Panc1 (cell line): ENCODE measurements at regions not wholly inside any gene's neighbourhood (a gene's known extent, or its start where the extent isn't known, plus 50 kb on each side); places are given as distances from the start of the nearest gene placed in this dataset.

Experiments used
- CTCF ChIP-seq: fragments of 450-650 bp; IDR thresholded peaks from 2 replicates; pipeline ENCODE4 v1.5.1; 2017; ENCODE audit warnings: mild to moderate bottlenecking
- POLR2AphosphoS5 ChIP-seq: IDR thresholded peaks from 2 replicates; pipeline ENCODE4 v1.6.1; 2012; ENCODE audit warnings: mild to moderate bottlenecking, low read depth, low read length, moderate library complexity
- REST ChIP-seq, 2 experiments: IDR thresholded peaks; 2 replicates each; pipeline ENCODE4 v1.6.1; 2011 to 2012; ENCODE audit warnings: low read depth in 2 of 2, control low read depth in 1 of 2, low read length in 1 of 2, mild to moderate bottlenecking in 1 of 2, moderate library complexity in 1 of 2; ENCODE audit not compliant: insufficient read depth in 1 of 2

- TF ChIP-seq CTCF (no peak), REST (IDR thresholded peaks at IDR 0.05; ENCODE audit: insufficient read depth in 1 of 2, low read depth in 2 of 2, low read length in 1 of 2) (no peak), POLR2AphosphoS5 (no peak)
Observed at GRCh38 chr20:19071446-19071725, 141.1 kb upstream of the SLC24A3 start.
